ENCODE measurements at regions not wholly inside any gene's neighbourhood (a gene's known extent, or its start where the extent isn't known, plus 50 kb on each side); places are given as distances from the start of the nearest gene placed in this dataset.

DNA sequence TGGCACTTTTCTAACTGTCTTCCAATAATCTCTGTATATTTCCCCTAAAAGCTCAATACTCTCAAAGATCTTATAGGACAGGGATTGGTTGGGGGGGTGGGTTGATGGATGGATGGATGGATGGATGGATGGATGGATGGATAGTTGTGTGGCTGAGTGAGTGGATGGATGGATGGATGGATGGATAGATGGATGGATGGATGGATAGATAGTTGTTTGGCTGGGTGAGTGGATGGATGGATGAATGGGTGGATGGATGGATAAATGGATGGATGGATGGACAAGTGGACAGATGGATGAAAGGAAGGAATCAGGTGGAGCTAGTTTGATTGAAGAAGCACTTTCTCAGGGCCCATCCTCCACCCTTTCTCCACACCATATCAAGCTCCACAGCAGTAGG, 388.8 kb downstream of the CDC5L start:
- TF ChIP-seq, protein P1, sequence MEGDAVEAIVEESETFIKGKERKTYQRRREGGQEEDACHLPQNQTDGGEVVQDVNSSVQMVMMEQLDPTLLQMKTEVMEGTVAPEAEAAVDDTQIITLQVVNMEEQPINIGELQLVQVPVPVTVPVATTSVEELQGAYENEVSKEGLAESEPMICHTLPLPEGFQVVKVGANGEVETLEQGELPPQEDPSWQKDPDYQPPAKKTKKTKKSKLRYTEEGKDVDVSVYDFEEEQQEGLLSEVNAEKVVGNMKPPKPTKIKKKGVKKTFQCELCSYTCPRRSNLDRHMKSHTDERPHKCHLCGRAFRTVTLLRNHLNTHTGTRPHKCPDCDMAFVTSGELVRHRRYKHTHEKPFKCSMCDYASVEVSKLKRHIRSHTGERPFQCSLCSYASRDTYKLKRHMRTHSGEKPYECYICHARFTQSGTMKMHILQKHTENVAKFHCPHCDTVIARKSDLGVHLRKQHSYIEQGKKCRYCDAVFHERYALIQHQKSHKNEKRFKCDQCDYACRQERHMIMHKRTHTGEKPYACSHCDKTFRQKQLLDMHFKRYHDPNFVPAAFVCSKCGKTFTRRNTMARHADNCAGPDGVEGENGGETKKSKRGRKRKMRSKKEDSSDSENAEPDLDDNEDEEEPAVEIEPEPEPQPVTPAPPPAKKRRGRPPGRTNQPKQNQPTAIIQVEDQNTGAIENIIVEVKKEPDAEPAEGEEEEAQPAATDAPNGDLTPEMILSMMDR (IDR thresholded peaks at IDR 0.05; ENCODE audit: low read depth, low read length), result no peak
- TF ChIP-seq POLR2A (IDR thresholded peaks at IDR 0.05; ENCODE audit: extremely low read depth, insufficient read length), result no peak
- TF ChIP-seq MYC (IDR thresholded peaks at IDR 0.05; ENCODE audit: low read depth, low read length), result no peak
